IPS DF 6.9 (cell line): ENCODE measurements at regions not wholly inside any gene's neighbourhood (a gene's known extent, or its start where the extent isn't known, plus 50 kb on each side); places are given as distances from the start of the nearest gene placed in this dataset.

Source experiments
- DNase-seq: peaks from one replicate; pipeline ENCODE4 v3.0.0-alpha.2; 2013; ENCODE audit warnings: low read depth, low spot score
- H3K27ac ChIP-seq: one replicate; pipeline ENCODE4 v1.5.1; 2013; ENCODE audit warnings: low read length, control low read depth
- H3K27me3 ChIP-seq: 2 replicates; pipeline ENCODE4 v1.6.1; 2013; ENCODE audit warnings: mild to moderate bottlenecking, low read length; ENCODE audit not compliant: control insufficient read depth, insufficient read depth
- H3K36me3 ChIP-seq: 2 replicates; pipeline ENCODE4 v1.6.1; 2013; ENCODE audit warnings: low read length; ENCODE audit not compliant: control insufficient read depth, insufficient read depth
- H3K4me1 ChIP-seq: 2 replicates; pipeline ENCODE4 v1.6.1; 2013; ENCODE audit warnings: low read length; ENCODE audit not compliant: control insufficient read depth, insufficient read depth
- H3K4me3 ChIP-seq: 2 replicates; pipeline ENCODE4 v1.5.1; 2013; ENCODE audit warnings: mild to moderate bottlenecking, low read length
- H3K9me3 ChIP-seq: 2 replicates; pipeline ENCODE4 v1.6.1; 2013; ENCODE audit warnings: low read length, inconsistent platforms; ENCODE audit not compliant: control insufficient read depth, insufficient read depth
- WGBS: extraction: QIAGEN DNeasy Blood & Tissue Kit; methylation state at CpG from one replicate; pipeline ENCODE4 v1.1.7; 2013; ENCODE audit warnings: mixed read lengths, missing lambda C conversion rate; ENCODE audit not compliant: insufficient read length, insufficient coverage; 5-methylcytosine and 5-hydroxymethylcytosine counted together

DNA sequence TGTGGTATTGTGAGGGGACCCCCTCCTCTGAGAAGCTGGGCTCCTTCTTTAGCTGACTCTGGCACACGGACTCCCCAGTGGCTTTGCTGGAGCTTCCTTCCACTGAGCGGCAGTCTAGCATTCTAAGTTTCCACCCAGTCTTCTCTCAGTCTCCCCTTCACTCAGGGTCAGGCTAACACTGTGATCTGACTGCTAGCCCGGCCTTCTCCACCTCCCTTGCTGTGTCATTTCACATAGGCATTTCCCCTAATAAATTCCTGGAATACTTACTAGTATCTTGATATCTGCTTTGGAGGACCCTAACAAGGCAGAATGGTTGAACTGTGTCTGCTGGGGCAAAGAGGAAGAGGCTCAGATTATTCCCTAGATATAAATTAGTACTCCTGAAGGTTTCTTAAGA is 106.2 kb upstream of the THBS1 start:
- Histone ChIP-seq H3K27me3 (no peaks in the 10 kb centered on the region), H3K27ac (no peak overlapping the region), H3K4me3 (no peak overlapping the region), H3K4me1 (no peaks in the 10 kb centered on the region), H3K9me3 (no peaks in the 10 kb centered on the region), H3K36me3 (no peaks in the 10 kb centered on the region)
- no CpG with 5 or more reads among the region's 3 CpGs for WGBS
- DNase-seq, result no peak

DNA sequence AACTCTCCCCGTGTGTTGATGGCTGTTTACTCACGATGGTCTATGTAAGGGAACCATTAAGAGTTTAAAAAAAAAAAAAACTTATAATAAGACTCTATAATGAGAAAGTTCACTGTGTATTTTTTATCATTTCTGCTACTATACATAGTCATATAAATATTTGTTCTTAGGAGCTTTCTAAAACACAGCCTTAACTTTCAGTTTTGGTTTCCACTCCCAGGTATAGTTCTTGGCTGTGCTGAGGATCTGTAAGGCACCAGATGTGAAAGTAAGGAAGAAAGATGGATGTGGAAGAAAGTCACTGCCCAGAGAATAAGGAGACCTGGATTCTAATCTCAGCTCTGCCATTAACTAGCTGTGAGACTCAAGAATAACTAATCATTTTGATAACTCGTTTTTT is 101.9 kb upstream of the THBS1 start:
- H3K27ac ChIP-seq, result no peak overlapping the region
- H3K9me3 ChIP-seq, result no peaks in the 10 kb centered on the region
- H3K4me1 ChIP-seq, result no peaks in the 10 kb centered on the region
- H3K27me3 ChIP-seq, result no peaks in the 10 kb centered on the region
- WGBS, result no CpG with 5 or more reads among the region's 3 CpGs
- no peak for DNase-seq
- H3K4me3 ChIP-seq, result no peak overlapping the region
- H3K36me3 ChIP-seq, result no peaks in the 10 kb centered on the region

DNA sequence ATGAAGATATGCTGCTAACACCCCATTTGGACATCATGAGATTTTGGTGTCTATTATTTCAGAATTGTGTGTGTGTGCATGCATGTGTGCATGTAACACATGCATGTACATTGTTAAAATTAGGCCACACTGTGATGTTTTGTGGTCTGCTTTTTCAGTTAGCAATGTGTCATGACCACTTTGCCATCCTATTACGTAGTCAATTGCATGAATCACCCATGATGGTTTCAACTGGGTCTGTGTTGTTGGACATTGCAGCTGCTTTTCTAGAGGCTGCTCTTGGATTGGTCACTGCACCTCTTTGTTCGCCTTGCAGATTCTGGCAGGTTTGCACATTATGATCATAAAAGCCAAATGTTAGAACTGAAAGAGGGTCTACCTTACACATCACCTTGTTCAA is 101.0 kb upstream of the THBS1 start:
- H3K27ac ChIP-seq, result no peak overlapping the region
- no peak for DNase-seq
- no peaks in the 10 kb centered on the region for H3K4me1 ChIP-seq
- no peak overlapping the region for H3K4me3 ChIP-seq
- H3K27me3 ChIP-seq, result no peaks in the 10 kb centered on the region
- no peaks in the 10 kb centered on the region for H3K9me3 ChIP-seq
- no CpG with 5 or more reads among the region's 2 CpGs for WGBS
- no peaks in the 10 kb centered on the region for H3K36me3 ChIP-seq

DNA sequence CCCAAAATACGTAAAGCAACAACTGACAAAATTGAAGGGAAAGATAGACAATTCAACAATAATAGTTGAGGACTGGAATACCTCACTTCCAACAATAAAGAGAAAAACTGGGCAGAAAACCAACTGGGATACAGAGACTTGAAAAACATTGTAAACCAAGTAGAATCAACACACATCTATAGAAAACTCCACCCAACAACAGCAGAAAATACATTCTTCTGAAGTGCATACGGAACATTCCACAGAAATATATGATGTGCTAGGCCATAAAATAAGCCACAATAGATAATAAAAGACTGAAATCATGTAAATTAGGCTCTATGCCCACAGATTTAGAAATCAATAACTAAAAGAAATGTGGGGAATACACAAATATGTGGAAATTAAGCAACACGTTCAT is 98.4 kb upstream of the THBS1 start:
- Histone ChIP-seq H3K9me3 (no peaks in the 10 kb centered on the region), H3K27ac (no peak overlapping the region), H3K4me1 (no peaks in the 10 kb centered on the region), H3K36me3 (no peaks in the 10 kb centered on the region), H3K4me3 (no peak overlapping the region), H3K27me3 (no peaks in the 10 kb centered on the region)
- WGBS, result no CpG with 5 or more reads among the region's 3 CpGs
- DNase-seq, result no peak

DNA sequence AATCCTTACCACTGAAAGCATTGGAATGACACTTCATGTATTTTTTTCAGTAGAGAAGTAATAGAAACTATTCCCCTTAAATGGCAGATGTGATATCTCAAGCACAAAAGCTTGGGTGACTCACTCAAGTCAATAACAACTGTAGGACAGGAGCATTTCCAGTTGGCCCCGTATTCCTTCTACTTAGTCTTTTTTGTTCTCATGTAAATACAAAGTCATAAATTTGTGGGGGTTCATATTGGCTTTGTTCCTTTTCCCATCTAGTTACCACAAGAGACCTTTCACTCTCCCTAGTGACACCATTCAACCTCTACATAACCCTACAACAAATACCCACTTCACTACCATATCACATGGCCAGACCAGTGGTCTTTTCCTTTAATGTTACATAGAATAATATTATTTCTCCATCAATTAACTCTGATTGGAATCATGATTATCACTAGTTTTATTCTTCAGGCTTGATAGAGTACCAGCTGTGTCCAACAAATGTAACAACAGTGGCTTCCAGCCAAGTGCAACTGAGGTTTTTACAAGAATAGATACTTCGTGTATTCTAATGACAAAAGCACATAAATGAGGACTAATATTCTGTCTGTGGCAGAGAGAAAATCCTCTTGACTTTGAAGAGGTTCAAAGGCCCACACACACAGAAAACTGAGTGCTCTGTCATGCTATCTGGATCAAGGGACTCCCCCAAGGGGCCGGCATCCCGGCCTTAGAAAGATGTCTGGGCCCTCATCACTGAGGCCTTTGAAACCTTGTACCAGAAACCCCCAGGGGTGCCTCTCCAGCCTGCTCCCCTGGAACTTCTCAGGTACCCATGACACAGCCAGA is 94.0 kb upstream of the THBS1 start:
- WGBS, result no CpG with 5 or more reads among the region's 4 CpGs
- no peak for DNase-seq
- Histone ChIP-seq H3K4me3 (no peak overlapping the region), H3K4me1 (no peaks in the 10 kb centered on the region), H3K27me3 (no peaks in the 10 kb centered on the region), H3K9me3 (no peaks in the 10 kb centered on the region), H3K36me3 (no peaks in the 10 kb centered on the region), H3K27ac (no peak overlapping the region)

DNA sequence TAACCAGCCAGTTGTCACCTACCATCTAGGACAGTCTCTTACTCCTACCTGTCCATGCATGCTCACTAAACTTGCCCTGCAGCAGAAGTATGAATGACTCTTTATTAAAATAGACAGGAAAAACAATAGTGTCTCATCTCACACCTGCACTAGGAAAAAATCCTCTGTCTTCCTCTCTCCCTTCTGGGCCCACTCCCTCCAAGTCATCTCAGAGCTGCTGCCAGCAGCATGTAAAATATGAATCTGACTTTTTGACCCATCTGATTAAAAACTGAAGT is 93.5 kb upstream of the THBS1 start:
- Histone ChIP-seq H3K4me3 (no peak overlapping the region), H3K27ac (no peak overlapping the region), H3K9me3 (no peaks in the 10 kb centered on the region), H3K27me3 (no peaks in the 10 kb centered on the region), H3K4me1 (no peaks in the 10 kb centered on the region), H3K36me3 (no peaks in the 10 kb centered on the region)
- DNase-seq, result no peak

DNA sequence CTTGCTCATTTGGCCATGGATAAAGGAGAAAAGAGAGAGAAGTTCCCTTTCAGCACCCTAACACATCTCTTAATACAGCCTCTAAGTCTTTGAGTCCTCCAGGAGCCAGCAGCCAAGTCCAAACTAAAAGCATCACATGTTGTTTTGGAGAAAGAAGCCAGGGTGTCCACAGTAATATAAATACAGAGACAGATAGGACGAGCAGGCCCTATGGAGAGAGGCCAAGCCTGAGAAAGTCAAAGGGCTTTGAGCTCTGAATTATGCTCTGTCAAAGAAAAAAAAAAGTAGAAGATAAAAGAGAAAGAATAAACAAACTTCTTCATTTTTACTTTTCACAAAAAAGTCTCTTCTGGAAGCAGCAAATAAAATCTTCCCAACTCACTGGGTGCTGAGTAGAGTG is 92.4 kb upstream of the THBS1 start:
- DNase-seq, result no peak
- no peaks in the 10 kb centered on the region for H3K9me3 ChIP-seq
- no peaks in the 10 kb centered on the region for H3K36me3 ChIP-seq
- no peak overlapping the region for H3K4me3 ChIP-seq
- H3K27me3 ChIP-seq, result no peaks in the 10 kb centered on the region
- no CpG with 5 or more reads among the region's 1 CpG for WGBS
- no peak overlapping the region for H3K27ac ChIP-seq
- H3K4me1 ChIP-seq, result no peaks in the 10 kb centered on the region

DNA sequence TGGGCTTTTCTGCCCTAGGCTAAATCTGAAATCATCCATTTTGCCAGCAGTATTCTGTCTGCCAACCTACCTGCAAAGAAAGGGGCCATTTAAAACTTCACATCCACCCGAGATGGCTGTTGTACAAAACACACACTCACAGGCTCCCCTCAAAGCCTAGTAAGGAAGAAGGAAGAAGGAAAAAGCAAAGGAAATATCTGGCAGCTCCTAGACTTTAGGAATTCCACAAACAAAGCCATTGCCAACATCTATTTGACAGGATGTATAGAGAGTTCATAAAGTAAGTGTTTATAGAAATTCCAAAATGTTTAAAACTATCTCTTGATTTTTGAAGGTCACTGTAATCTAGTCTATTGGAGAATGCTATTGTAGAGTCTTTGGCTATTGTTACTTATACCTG is 91.9 kb upstream of the THBS1 start:
- Histone ChIP-seq H3K9me3 (no peaks in the 10 kb centered on the region), H3K27me3 (no peaks in the 10 kb centered on the region), H3K27ac (no peak overlapping the region), H3K4me3 (no peak overlapping the region), H3K36me3 (no peaks in the 10 kb centered on the region), H3K4me1 (no peaks in the 10 kb centered on the region)
- WGBS, result no CpG with 5 or more reads among the region's 1 CpG
- DNase-seq, result no peak

DNA sequence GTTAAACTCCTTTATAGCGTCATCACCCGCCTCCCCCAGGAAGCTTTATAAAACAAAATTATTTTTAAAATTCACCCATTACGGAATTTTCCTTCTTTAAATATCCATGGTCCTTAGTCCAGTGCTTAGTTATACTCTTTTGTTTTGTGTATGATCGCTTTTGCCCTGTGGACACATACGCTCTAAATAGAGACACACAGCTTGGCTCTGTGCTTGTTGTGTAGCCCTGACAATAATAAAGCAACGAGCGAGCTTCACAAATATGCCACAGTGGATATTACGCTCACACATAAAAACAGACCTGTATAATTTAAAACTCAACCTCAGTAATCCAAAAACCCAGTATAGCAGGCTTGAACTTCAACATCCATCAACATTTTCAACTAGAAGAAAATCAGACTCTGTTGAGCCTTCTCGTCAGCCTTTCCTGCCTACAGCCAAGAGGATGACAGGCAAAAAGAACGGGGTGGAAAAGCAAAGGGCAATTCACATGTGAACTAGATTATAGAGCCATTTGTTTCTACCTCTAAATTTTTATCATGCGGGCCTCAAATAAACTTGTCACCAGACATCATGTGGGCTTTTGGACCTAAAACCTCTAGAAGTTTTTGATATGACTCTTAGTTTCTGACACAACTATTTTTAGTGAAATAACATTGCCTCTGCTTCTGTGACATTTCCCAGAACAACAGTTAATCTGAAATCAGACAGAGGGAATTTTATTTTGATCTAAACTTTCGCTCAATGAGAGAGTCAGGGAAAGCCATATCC is 89.6 kb upstream of the THBS1 start:
- Histone ChIP-seq H3K9me3 (no peaks in the 10 kb centered on the region), H3K4me3 (no peak overlapping the region), H3K36me3 (no peaks in the 10 kb centered on the region), H3K27ac (no peak overlapping the region), H3K27me3 (no peaks in the 10 kb centered on the region), H3K4me1 (no peaks in the 10 kb centered on the region)
- 100% methylated on average over 1 of the region's 12 CpGs for WGBS
- DNase-seq, result no peak

DNA sequence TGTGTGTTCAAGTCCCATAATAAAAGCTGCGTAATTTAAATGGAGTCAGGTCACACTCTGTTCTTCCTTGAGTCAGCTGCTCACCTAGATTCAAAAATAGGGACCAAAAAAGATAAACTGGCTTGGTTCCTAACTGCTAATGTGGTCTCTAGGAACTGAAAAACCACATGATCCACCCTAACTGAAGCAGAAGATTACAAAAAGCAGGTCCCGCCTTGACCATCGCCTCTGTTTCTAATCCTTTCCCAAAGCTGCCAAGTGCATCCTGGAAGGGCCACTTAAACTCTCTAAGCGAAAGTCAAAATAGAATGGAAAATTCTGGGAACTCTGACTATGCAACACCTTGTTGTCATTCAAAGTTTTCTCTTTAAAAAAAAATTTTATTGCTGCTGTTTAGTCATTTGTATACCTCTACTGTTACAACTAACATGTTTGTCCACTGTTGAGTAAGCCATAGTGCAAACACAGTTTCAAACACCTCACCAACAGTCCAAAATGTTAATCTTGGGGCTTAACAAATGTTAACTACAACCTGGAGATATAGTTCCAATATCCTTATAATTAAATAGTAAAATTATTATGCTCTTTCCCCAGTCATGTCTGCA is 88.9 kb upstream of the THBS1 start:
- Histone ChIP-seq H3K4me1 (no peaks in the 10 kb centered on the region), H3K4me3 (no peak overlapping the region), H3K9me3 (no peaks in the 10 kb centered on the region), H3K27me3 (no peaks in the 10 kb centered on the region), H3K27ac (no peak overlapping the region), H3K36me3 (no peaks in the 10 kb centered on the region)
- no peak for DNase-seq
- WGBS, result no CpG with 5 or more reads among the region's 4 CpGs
